Adrenal gland (tissue), 5 donors: ENCODE measurements at regions not wholly inside any gene's neighbourhood (a gene's known extent, or its start where the extent isn't known, plus 50 kb on each side); places are given as distances from the start of the nearest gene placed in this dataset.

ENCODE experiments used
- CTCF ChIP-seq, 6 experiments: fragments of 450-650 bp in 4 of 6; fragments of 200-600 bp in 2 of 6; sonication (generic) in 1 of 6; IDR thresholded peaks; 1 replicate in 5 of 6; 2 replicates in 1 of 6; pipeline versions ENCODE4 v1.5.1 to v1.8.0; 2016 to 2021; ENCODE audit warnings: antibody characterized with exemption in 6 of 6, mild to moderate bottlenecking in 2 of 6, moderate library complexity in 1 of 6
- POLR2A ChIP-seq, 2 donors: fragments of 450-650 bp; IDR thresholded peaks; one replicate each; pipeline ENCODE4 v1.6.1; 2017; ENCODE audit warnings: antibody characterized with exemption in 2 of 2, mild to moderate bottlenecking in 2 of 2, moderate library complexity in 1 of 2
- donor health status: DM: no; HTN: no; CAD: no.

GRCh38 chr2:18993756-18994338 is 364.6 kb downstream of the OSR1 start:
- TF ChIP-seq CTCF (IDR thresholded peaks at IDR 0.05) (no peak), POLR2A (IDR thresholded peaks at IDR 0.05) (no peak)
